Epithelial cell of proximal tubule (primary cell): ENCODE measurements at regions not wholly inside any gene's neighbourhood (a gene's known extent, or its start where the extent isn't known, plus 50 kb on each side); places are given as distances from the start of the nearest gene placed in this dataset.

Source experiments
- DNase-seq: peaks from one replicate; pipeline ENCODE4 v3.0.0-alpha.2; 2011; ENCODE audit warnings: low read depth
- H3K4me3 ChIP-seq: 2 replicates; pipeline ENCODE4 v1.5.1; 2011; ENCODE audit warnings: low read depth, mild to moderate bottlenecking, low read length
- CTCF ChIP-seq: conservative IDR thresholded peaks from 2 replicates; pipeline ENCODE4 v1.5.1; 2012; ENCODE audit warnings: low read depth, mild to moderate bottlenecking, low read length

GRCh38 chr15:38823263-38823662 lies 258.6 kb upstream of the RASGRP1 start:
- TF ChIP-seq CTCF = no peak
- DNase-seq = no peak

GRCh38 chr15:38824719-38825118 lies 260.1 kb upstream of the RASGRP1 start:
- DNase-seq = no peak
- no peak overlapping the region for H3K4me3 ChIP-seq
- TF ChIP-seq CTCF = no peak

More at GRCh38 chr15:38823263-38823662, 258.6 kb upstream of the RASGRP1 start:
- no peak overlapping the region for H3K4me3 ChIP-seq

GRCh38 chr15:38826880-38827279 lies 262.3 kb upstream of the RASGRP1 start:
- TF ChIP-seq CTCF = no peak
- H3K4me3 ChIP-seq = no peak overlapping the region
- DNase-seq = no peak

GRCh38 chr15:38828031-38828532 lies 263.5 kb upstream of the RASGRP1 start:
- no peak for DNase-seq
- H3K4me3 ChIP-seq = no peak overlapping the region
- TF ChIP-seq CTCF = no peak

- no peak overlapping the region for H3K4me3 ChIP-seq
- TF ChIP-seq CTCF = no peak
- DNase-seq = no peak
Observed at GRCh38 chr15:38829086-38829485, 264.5 kb upstream of the RASGRP1 start.

GRCh38 chr15:38842226-38842625 lies 277.6 kb upstream of the RASGRP1 start:
- no peak overlapping the region for H3K4me3 ChIP-seq
- DNase-seq = no peak

More at GRCh38 chr15:38842226-38842625, 277.6 kb upstream of the RASGRP1 start:
- TF ChIP-seq CTCF = no peak
